ENCODE measurements at regions not wholly inside any gene's neighbourhood (a gene's known extent, or its start where the extent isn't known, plus 50 kb on each side); places are given as distances from the start of the nearest gene placed in this dataset.

DNA sequence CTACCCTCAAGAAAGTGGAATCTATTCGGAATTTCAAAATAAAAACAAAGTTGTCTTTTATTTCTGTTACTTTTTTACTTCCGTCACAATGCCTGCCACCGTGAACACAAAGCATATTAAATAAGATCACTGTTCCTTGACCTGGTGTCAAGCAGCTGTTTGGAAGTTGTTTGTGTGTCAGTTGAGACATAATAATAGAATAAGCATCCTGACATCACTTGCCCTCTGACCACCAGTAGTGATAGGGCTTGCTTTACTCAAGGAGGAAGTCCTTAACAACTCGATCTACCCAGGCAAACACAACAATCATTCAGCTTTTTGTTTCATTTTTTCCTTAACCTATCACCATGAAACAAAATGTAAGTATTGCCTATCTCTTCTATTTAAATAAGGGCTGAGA is 454.4 kb upstream of the RASGRP1 start:
- no peak for TF ChIP-seq GATA2 (IDR thresholded peaks at IDR 0.05; ENCODE audit: low read depth, low read length)
- no peak for TF ChIP-seq GATA3 (IDR thresholded peaks at IDR 0.05; ENCODE audit: low read depth, low read length)

All from SH-SY5Y (cell line).